Spleen (tissue), 11 donors: ENCODE measurements at regions not wholly inside any gene's neighbourhood (a gene's known extent, or its start where the extent isn't known, plus 50 kb on each side); places are given as distances from the start of the nearest gene placed in this dataset.
A peak's percentile ranks its signal among the peaks of the same experiment; 100 is the strongest.

Experiments used
- DNase-seq: peaks from one replicate; pipeline ENCODE4 v3.0.0-alpha.2; 2020
- H3K27ac ChIP-seq, 8 donors: fragments of 200-600 bp; sonication (generic) in 7 of 8; 1 replicate in 4 of 8; 2 replicates in 4 of 8; pipeline versions ENCODE4 v1.5.0 to v1.8.0; 2016 to 2021; ENCODE audit warnings: inconsistent platforms in 4 of 8, mild to moderate bottlenecking in 4 of 8, moderate library complexity in 1 of 8
- H3K27me3 ChIP-seq, 7 donors: fragments of 200-600 bp; sonication (generic) in 6 of 7; replicated peaks in 1 of 7; 1 replicate in 4 of 7; 2 replicates in 3 of 7; pipeline versions ENCODE4 v1.5.0 to v1.8.0; 2016 to 2021; ENCODE audit warnings: inconsistent platforms in 3 of 7, mild to moderate bottlenecking in 1 of 7
- H3K36me3 ChIP-seq, 6 donors: fragments of 200-600 bp; sonication (generic) in 5 of 6; 1 replicate in 4 of 6; 2 replicates in 2 of 6; pipeline versions ENCODE4 v1.5.0 to v1.8.0; 2016 to 2021; ENCODE audit warnings: inconsistent platforms in 2 of 6
- H3K4me1 ChIP-seq, 6 donors: fragments of 200-600 bp; sonication (generic) in 5 of 6; 1 replicate in 3 of 6; 2 replicates in 3 of 6; pipeline versions ENCODE4 v1.5.0 to v1.8.0; 2016 to 2021; ENCODE audit warnings: inconsistent platforms in 3 of 6
- H3K4me3 ChIP-seq, 8 donors: fragments of 200-600 bp; sonication (generic) in 7 of 8; 1 replicate in 4 of 8; 2 replicates in 4 of 8; pipeline versions ENCODE4 v1.5.0 to v1.8.0; 2016 to 2021; ENCODE audit warnings: inconsistent platforms in 4 of 8, mild to moderate bottlenecking in 4 of 8, moderate library complexity in 2 of 8
- H3K9me3 ChIP-seq, 8 donors: fragments of 200-600 bp; sonication (generic) in 7 of 8; 1 replicate in 4 of 8; 2 replicates in 4 of 8; pipeline versions ENCODE4 v1.5.0 to v1.8.0; 2016 to 2021; ENCODE audit warnings: inconsistent platforms in 4 of 8
- CTCF ChIP-seq, 11 experiments: fragments of 200-600 bp in 7 of 11; fragments of 450-650 bp in 4 of 11; sonication (generic) in 4 of 11; IDR thresholded peaks in 8 of 11; conservative IDR thresholded peaks in 3 of 11; 1 replicate in 7 of 11; 2 replicates in 4 of 11; pipeline versions ENCODE4 v1.4.0 to v1.8.0; 2016 to 2021; ENCODE audit warnings: antibody characterized with exemption in 11 of 11, inconsistent platforms in 4 of 11, mild to moderate bottlenecking in 1 of 11
- POLR2A ChIP-seq, 3 donors: fragments of 450-650 bp; IDR thresholded peaks; one replicate each; pipeline ENCODE4 v1.5.1; 2017; ENCODE audit warnings: antibody characterized with exemption in 3 of 3, mild to moderate bottlenecking in 1 of 3
- POLR2AphosphoS5 ChIP-seq, 3 donors: sonication (generic); formaldehyde crosslinking; IDR thresholded peaks; one replicate each; pipeline ENCODE4 v1.5.1; 2017; ENCODE audit warnings: antibody characterized with exemption in 3 of 3
- WGBS, 5 donors: extraction: QIAGEN DNeasy Blood & Tissue Kit in 3 of 5; methylation state at CpG; one replicate each; pipeline versions ENCODE4 v1.1.5 to v1.1.7; 2013 to 2018; 5-methylcytosine and 5-hydroxymethylcytosine counted together
- intact Hi-C: fragments of 100-400 bp; cut with DNase I; formaldehyde crosslinking; loops from one replicate; pipeline ENCODE4 v1.15.0; 2023; ENCODE audit warnings: low total_unique reads
- donor health status: healthy with polysubstance abuse.
- donor health status: DM: no; HTN: no; CAD: no; lungs with moderate emphysema.
- donor health status: DM: no; HTN: no; CAD: no.
- donor health status: Bipolar disorder and iron deficiency.
- donor health status: healthy.
- donor health status: DM: no; HTN: no; CAD: no.
- donor health status: DM: yes; HTN: yes; CAD: no.

- Histone ChIP-seq H3K4me3 (no peak overlapping the region), H3K27me3 (peaks cover 0 to 4% (median 0%) of the 10 kb centered on the region in 7 donors), H3K27ac (peak overlapping the region in 7 of 8 donors; percentile 36 to 74 (median 57)), H3K9me3 (no peaks in the 10 kb centered on the region), H3K36me3 (no peaks in the 10 kb centered on the region), H3K4me1 (peaks cover 7 to 20% (median 11%) of the 10 kb centered on the region in 6 donors)
- 24 to 36% (median 30%) methylated on average over 4 of the region's 4 CpGs for WGBS, 5 donors
- intact Hi-C loops, result no loop called here
- peak; percentile 83 for DNase-seq
- no peak for TF ChIP-seq POLR2A (IDR thresholded peaks at IDR 0.05)
- peak in 2 of 3 donors; percentile 64 to 75 for TF ChIP-seq POLR2AphosphoS5 (IDR thresholded peaks at IDR 0.05)
These were observed 155.3 kb upstream of the KLF4 start for GRCh38 chr9:107644733-107645463.

DNA sequence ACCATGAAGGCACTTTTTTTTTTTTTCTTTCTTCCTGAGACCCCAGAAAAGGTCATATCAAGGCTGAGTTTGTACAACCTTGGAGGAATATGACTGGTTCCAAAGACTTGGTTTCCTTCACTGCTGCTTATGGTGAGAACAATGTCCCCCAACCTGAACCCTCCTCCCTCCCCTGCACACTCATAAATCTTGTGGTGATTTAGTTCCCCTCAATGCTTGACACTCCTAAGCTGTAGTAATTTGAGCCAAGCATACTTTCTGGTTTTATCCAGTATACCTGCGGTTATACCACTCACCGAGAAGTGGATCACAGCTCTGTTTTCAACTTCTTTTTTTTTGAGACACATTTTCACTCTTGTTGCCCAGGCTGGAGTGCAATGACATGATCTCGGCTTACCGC lies 149.9 kb upstream of the KLF4 start:
- Histone ChIP-seq H3K9me3 (no peaks in the 10 kb centered on the region), H3K4me1 (peaks cover 4 to 45% (median 24%) of the 10 kb centered on the region in 6 donors), H3K27ac (peak overlapping the region in 7 of 8 donors; percentile 87 to 93 (median 90)), H3K4me3 (no peak overlapping the region), H3K36me3 (no peaks in the 10 kb centered on the region), H3K27me3 (peaks cover 0 to 12% (median 0%) of the 10 kb centered on the region in 7 donors)
- no peak for DNase-seq
- intact Hi-C loops, result no loop called here
- no peak for TF ChIP-seq POLR2AphosphoS5 (IDR thresholded peaks at IDR 0.05)
- WGBS, 5 donors, result 71 to 88% (median 80%) methylated on average over 4 of the region's 4 CpGs

DNA sequence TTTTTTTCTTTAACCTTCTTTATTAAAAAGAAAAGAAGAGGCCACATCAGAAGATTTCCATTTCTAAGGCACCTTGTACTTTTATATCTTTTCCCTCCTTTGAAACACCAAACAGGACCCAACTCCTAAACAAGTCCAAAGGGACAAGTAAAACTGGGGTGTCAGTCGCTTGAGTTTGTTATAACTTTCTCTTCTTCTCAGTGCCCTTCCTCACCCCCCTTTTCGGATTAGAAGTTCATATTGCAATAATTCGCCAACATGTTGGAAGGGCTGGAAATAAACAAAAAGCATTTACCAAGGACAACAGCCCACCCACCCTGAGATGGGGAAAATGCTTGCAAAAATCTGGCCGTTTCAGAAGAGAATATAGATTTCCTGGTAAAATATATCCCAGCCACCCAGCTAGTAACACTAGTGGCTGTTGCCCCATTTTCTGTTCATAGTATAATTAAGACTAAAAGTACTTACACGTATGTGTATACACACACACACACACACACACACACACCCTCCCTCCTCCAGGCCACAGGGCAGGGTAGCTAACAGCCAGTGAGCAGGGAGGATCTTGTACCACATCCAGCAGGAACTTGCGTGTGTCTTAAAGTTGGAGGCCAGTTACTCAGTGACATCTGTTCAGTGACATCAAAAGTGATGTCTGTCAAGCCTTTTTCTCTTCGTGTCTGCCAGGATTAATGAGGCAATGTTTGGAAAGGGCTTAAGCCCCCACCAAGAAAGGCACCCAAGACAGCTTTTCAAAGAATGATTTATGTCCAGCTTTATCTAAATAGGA lies 149.1 kb upstream of the KLF4 start:
- peaks cover 0 to 12% (median 0%) of the 10 kb centered on the region in 7 donors for H3K27me3 ChIP-seq
- H3K4me1 ChIP-seq, result peaks cover 4 to 44% (median 24%) of the 10 kb centered on the region in 6 donors
- 20 to 34% (median 29%) methylated on average over 7 of the region's 7 CpGs for WGBS, 5 donors
- H3K36me3 ChIP-seq, result no peaks in the 10 kb centered on the region
- H3K9me3 ChIP-seq, result no peaks in the 10 kb centered on the region
- peak in 1 of 3 donors; percentile 81 for TF ChIP-seq POLR2AphosphoS5 (IDR thresholded peaks at IDR 0.05)
- no peak for TF ChIP-seq CTCF (IDR thresholded peaks at IDR 0.05 in 8 of 11, conservative IDR thresholded peaks at IDR 0.05 in 3 of 11)
- TF ChIP-seq POLR2A (IDR thresholded peaks at IDR 0.05), result no peak
- intact Hi-C loops, result no loop called here
- H3K27ac ChIP-seq, result peak overlapping the region; percentile 80 to 93 (median 90)
- DNase-seq, result no peak
- H3K4me3 ChIP-seq, result peak overlapping the region in 6 of 8 donors; percentile 38 to 68 (median 44)

DNA sequence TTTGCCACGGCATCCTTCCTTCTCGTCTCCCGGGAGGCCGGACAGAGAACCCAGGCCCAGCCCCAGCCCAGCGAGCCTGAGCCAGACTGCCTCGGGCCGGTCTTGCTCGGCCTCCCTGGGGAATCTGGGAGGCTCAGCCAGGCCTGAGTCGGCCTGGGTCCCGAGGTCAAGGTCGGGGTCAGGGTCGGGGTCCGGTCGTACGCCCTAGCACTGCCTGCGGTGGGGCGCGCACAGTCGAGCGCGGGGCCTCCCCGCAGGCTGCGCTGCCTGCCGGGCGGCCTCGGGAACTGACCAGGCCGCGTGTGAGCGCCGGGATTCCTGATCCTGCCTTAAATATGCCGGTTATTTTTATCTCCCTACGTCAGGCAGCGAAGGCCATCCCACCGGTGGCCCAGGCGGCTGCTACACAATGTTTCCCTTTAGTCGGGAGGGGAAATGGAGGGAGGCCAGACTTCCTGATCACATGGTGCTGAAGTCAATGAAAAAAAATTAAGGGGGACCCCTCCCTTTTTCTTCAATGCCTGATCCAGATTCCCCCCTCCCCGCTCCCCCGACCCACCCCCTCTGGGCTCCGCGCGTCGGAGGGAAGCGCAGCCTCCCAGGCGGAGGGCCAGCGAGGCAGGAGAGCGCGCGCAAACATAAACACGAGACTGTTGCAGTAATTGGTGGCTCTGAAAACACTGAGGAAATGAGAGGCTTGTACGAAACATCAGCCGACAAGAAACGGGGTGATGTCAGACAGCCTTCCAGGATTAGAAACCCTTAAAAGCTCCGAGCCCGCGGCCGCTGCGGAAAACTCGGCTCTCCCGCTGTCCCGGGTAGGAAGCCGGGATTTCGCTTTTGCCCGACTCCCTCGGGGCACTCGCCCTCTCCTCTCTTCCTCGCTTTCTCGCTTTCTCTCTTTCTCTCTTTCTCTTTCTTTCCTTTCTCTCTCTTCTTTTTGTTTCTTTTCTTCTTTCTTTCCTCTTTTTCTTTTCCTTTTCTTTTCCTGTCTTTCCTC lies 148.2 kb upstream of the KLF4 start:
- 5 to 9% (median 6%) methylated on average over 54 to 67 of the region's 67 CpGs for WGBS, 5 donors
- H3K9me3 ChIP-seq, result no peaks in the 10 kb centered on the region
- H3K4me3 ChIP-seq, result peak overlapping the region; percentile 34 to 68 (median 42)
- intact Hi-C loops, result no loop called here
- TF ChIP-seq CTCF (IDR thresholded peaks at IDR 0.05 in 8 of 11, conservative IDR thresholded peaks at IDR 0.05 in 3 of 11), result peak in 7 of 11 experiments; percentile 7 to 49 (median 35)
- peak in 2 of 3 donors; percentile 22 to 90 for TF ChIP-seq POLR2A (IDR thresholded peaks at IDR 0.05)
- peak; percentile 95 to 97 (median 97) for TF ChIP-seq POLR2AphosphoS5 (IDR thresholded peaks at IDR 0.05)
- H3K27ac ChIP-seq, result peak overlapping the region; percentile 80 to 93 (median 90)
- peaks cover 0 to 12% (median 0%) of the 10 kb centered on the region in 7 donors for H3K27me3 ChIP-seq
- DNase-seq, result peak; percentile 89
- no peaks in the 10 kb centered on the region for H3K36me3 ChIP-seq
- peaks cover 4 to 44% (median 24%) of the 10 kb centered on the region in 6 donors for H3K4me1 ChIP-seq
